GM04503 (cell line): ENCODE measurements at regions not wholly inside any gene's neighbourhood (a gene's known extent, or its start where the extent isn't known, plus 50 kb on each side); places are given as distances from the start of the nearest gene placed in this dataset.
"Not testable (repeated sequence)": the region's sequence is repeated elsewhere in the genome, so short reads cannot be mapped to it uniquely, and the experiment has no call there.

Experiments
- DNase-seq: peaks from one replicate; pipeline ENCODE4 v3.0.0-alpha.2; 2012; ENCODE audit warnings: low read depth

- peak; percentile 34 for DNase-seq
Observed at GRCh38 chr5:143955141-143955540, 143.2 kb downstream of the HMHB1 start.

GRCh38 chr5:143957455-143957854 lies 145.5 kb downstream of the HMHB1 start:
- no peak for DNase-seq

- no peak for DNase-seq
Observed at GRCh38 chr5:143962201-143962600, 150.2 kb downstream of the HMHB1 start.

- DNase-seq, result no peak
Observed at GRCh38 chr5:143964919-143965318, 153.0 kb downstream of the HMHB1 start.

GRCh38 chr5:143966280-143966679 lies 154.3 kb downstream of the HMHB1 start:
- DNase-seq, result no peak

GRCh38 chr5:143968071-143968878 lies 156.3 kb downstream of the HMHB1 start:
- peak; percentile 82 for DNase-seq

- DNase-seq, result no peak
Observed at GRCh38 chr5:143970159-143970558, 158.2 kb downstream of the HMHB1 start.

GRCh38 chr5:143972068-143972467 lies 160.1 kb downstream of the HMHB1 start:
- DNase-seq, result no peak

GRCh38 chr5:143976055-143976454 lies 164.1 kb downstream of the HMHB1 start:
- no peak for DNase-seq

GRCh38 chr5:143977891-143978461 lies 166.0 kb downstream of the HMHB1 start:
- no peak for DNase-seq

GRCh38 chr5:143979044-143979690 lies 167.2 kb downstream of the HMHB1 start:
- DNase-seq, result no peak

GRCh38 chr5:143980506-143980905 lies 168.5 kb downstream of the HMHB1 start:
- DNase-seq, result no peak

- DNase-seq, result not testable (repeated sequence)
Observed at GRCh38 chr5:143982957-143983356, 171.0 kb downstream of the HMHB1 start.

GRCh38 chr5:143985832-143986515 lies 174.0 kb downstream of the HMHB1 start:
- DNase-seq, result peak; percentile 88

GRCh38 chr5:143986516-143987212 lies 174.7 kb downstream of the HMHB1 start:
- peak; percentile 77 for DNase-seq

GRCh38 chr5:143987264-143987663 lies 175.3 kb downstream of the HMHB1 start:
- no peak for DNase-seq

- no peak for DNase-seq
Observed at GRCh38 chr5:143987751-143988560, 176.0 kb downstream of the HMHB1 start.

- DNase-seq, result no peak
Observed at GRCh38 chr5:143992496-143992895, 178.0 kb downstream of the YIPF5 start.

- DNase-seq, result no peak
Observed at GRCh38 chr5:144002876-144003275, 167.6 kb downstream of the YIPF5 start.

- DNase-seq, result no peak
Observed at GRCh38 chr5:144003636-144004035, 166.8 kb downstream of the YIPF5 start.

GRCh38 chr5:144004146-144004545 lies 166.3 kb downstream of the YIPF5 start:
- no peak for DNase-seq
